ENCODE measurements at regions not wholly inside any gene's neighbourhood (a gene's known extent, or its start where the extent isn't known, plus 50 kb on each side); places are given as distances from the start of the nearest gene placed in this dataset.

- Histone ChIP-seq H2AK5ac (ENCODE audit: low read depth, low read length) (no peak overlapping the region), H3K56ac (replicated peaks; ENCODE audit: insufficient read length, low read depth, low read length) (no peak overlapping the region), H4K5ac (ENCODE audit: insufficient read length, low read depth, low read length) (no peak overlapping the region), H2AFZ (ENCODE audit: low read length) (no peak overlapping the region), H3K79me1 (ENCODE audit: low read depth, low read length) (no peaks in the 10 kb centered on the region), H2BK20ac (ENCODE audit: low read length) (no peak overlapping the region), H4K20me1 (replicated peaks in 1 of 2; ENCODE audit: control insufficient read depth in 1 of 2, insufficient read depth in 2 of 2, low read length in 2 of 2) (no peaks in the 10 kb centered on the region), H3K4me2 (ENCODE audit: insufficient read depth in 1 of 2, low read depth in 2 of 2, low read length in 2 of 2) (no peak overlapping the region), H2BK15ac (ENCODE audit: low read length) (no peak overlapping the region), H3K4me3 (ENCODE audit: extremely low read depth in 1 of 4, insufficient read depth in 2 of 4, low read depth in 3 of 4, low read length in 4 of 4) (no peak overlapping the region), H3K18ac (ENCODE audit: extremely low read depth, low read length) (no peak overlapping the region), H4K91ac (replicated peaks; ENCODE audit: insufficient read length, low read length) (no peak overlapping the region), H2BK120ac (replicated peaks; ENCODE audit: low read depth, low read length) (no peak overlapping the region), H3K14ac (ENCODE audit: insufficient read length) (no peak overlapping the region), H3K27me3 (replicated peaks in 1 of 4; ENCODE audit: control insufficient read depth in 3 of 4, extremely low read depth in 1 of 4, insufficient read depth in 3 of 4, low read length in 3 of 4) (no peaks in the 10 kb centered on the region), H2BK5ac (ENCODE audit: low read depth, low read length) (no peak overlapping the region), H3K9ac (replicated peaks in 1 of 4; ENCODE audit: extremely low read depth in 1 of 4, low read depth in 3 of 4, low read length in 3 of 4) (no peak overlapping the region), H3K4me1 (replicated peaks in 1 of 4; ENCODE audit: control insufficient read depth in 3 of 4, insufficient read depth in 4 of 4, low read length in 3 of 4) (no peaks in the 10 kb centered on the region), H2BK12ac (ENCODE audit: low read depth, low read length) (no peak overlapping the region), H3K27ac (ENCODE audit: low read depth, low read length) (no peak overlapping the region), H3K9me3 (ENCODE audit: insufficient read depth in 2 of 2, low read depth in 1 of 2, low read length in 1 of 2) (peaks cover 4 to 10% of the 10 kb centered on the region in 2 experiments; a peak in 3 of 4 replicates), H4K8ac (ENCODE audit: extremely low read depth, insufficient read depth, low read length) (no peak overlapping the region), H3K79me2 (ENCODE audit: control insufficient read depth in 1 of 2, insufficient read depth in 2 of 2, low read length in 2 of 2) (no peaks in the 10 kb centered on the region), H3K36me3 (ENCODE audit: control insufficient read depth in 2 of 4, insufficient read depth in 4 of 4, low read length in 3 of 4) (no peaks in the 10 kb centered on the region), H3K4ac (replicated peaks; ENCODE audit: insufficient read length, low read depth, low read length) (no peak overlapping the region), H3K23me2 (ENCODE audit: low read depth, low read length) (no peaks in the 10 kb centered on the region), H3K23ac (ENCODE audit: insufficient read length) (no peak overlapping the region)
- no peak for TF ChIP-seq SAP30 (IDR thresholded peaks at IDR 0.05; ENCODE audit: insufficient read depth, insufficient replicate concordance, low read length)
- TF ChIP-seq TEAD4 (IDR thresholded peaks at IDR 0.05; ENCODE audit: low read depth, low read length) = no peak
- no peak for TF ChIP-seq TAF7 (optimal IDR thresholded peaks at IDR 0.05; ENCODE audit: borderline replicate concordance, low read depth, low read length)
- no peak for TF ChIP-seq SP4 (IDR thresholded peaks at IDR 0.05; ENCODE audit: low read length)
- ChIA-PET CTCF (ENCODE audit: partially characterized antibody) (interaction anchor here (1.0 to 1.2 kb wide), 3 partner anchors 13 to 67 kb away, joined by 3 read pairs; no protein-coding TSS in a partner anchor), POLR2A (ENCODE audit: partially characterized antibody) (no interaction called here)
- no peak for FAIRE-seq
- 67% methylated on average over 5 of the region's 5 CpGs; no CpG with 5 or more reads in 1 of the 2 experiments for WGBS, 2 experiments (ENCODE audit: extremely low coverage in 1 of 2, insufficient coverage in 1 of 2, insufficient read length in 1 of 2, insufficient replicate concordance in 2 of 2, low coverage in 1 of 2, low lambda C conversion rate in 2 of 2, missing lambda C conversion rate in 1 of 2)
- no peak for DNase-seq (ENCODE audit: low read depth in 1 of 2, low spot score in 2 of 2)
These were observed 97.7 kb upstream of the CDCA7L start for GRCh38 chr7:22043367-22043766.

Data from H1 (cell line).